Calu3 (cell line): ENCODE measurements at regions not wholly inside any gene's neighbourhood (a gene's known extent, or its start where the extent isn't known, plus 50 kb on each side); places are given as distances from the start of the nearest gene placed in this dataset.

Source experiments
- BruUV-seq: library from RNA; stranded (reverse); fragments of 400-500 nt; replicated peaks from 2 replicates; lab custom pipeline; 2021; lab: Mats Ljungman, UMichigan
- CTCF ChIA-PET: fragments of 300-600 bp; sonication (Branson Sonifier 250); formaldehyde crosslinking; loops from one replicate; lab custom pipeline; 2022; ENCODE audit warnings: antibody characterized with exemption; lab: Charles Lee
- DNase-seq: peaks from one replicate; pipeline ENCODE4 v3.0.0; 2022
- H3K27ac Mint-ChIP-seq: one replicate; pipeline ENCODE4 v1.8.0; 2022; ENCODE audit warnings: mixed read lengths; ENCODE audit not compliant: unreplicated experiment
- H3K27me3 Mint-ChIP-seq: one replicate; pipeline ENCODE4 v1.8.0; 2022; ENCODE audit warnings: mixed read lengths; ENCODE audit not compliant: unreplicated experiment
- H3K36me3 Mint-ChIP-seq: one replicate; pipeline ENCODE4 v1.8.0; 2022; ENCODE audit warnings: mild to moderate bottlenecking, moderate library complexity, mixed read lengths; ENCODE audit not compliant: insufficient read depth, unreplicated experiment
- H3K4me1 Mint-ChIP-seq: one replicate; pipeline ENCODE4 v1.8.0; 2022; ENCODE audit warnings: mild to moderate bottlenecking, low read depth, mixed read lengths; ENCODE audit not compliant: unreplicated experiment
- H3K4me3 Mint-ChIP-seq: one replicate; pipeline ENCODE4 v1.8.0; 2022; ENCODE audit warnings: mild to moderate bottlenecking, low read depth, moderate library complexity, mixed read lengths; ENCODE audit not compliant: unreplicated experiment
- H3K9me3 Mint-ChIP-seq: one replicate; pipeline ENCODE4 v1.8.0; 2022; ENCODE audit warnings: low read depth, mixed read lengths; ENCODE audit not compliant: unreplicated experiment
- intact Hi-C: fragments of 100-400 bp; cut with micrococcal nuclease; formaldehyde crosslinking; loops from one replicate; pipeline ENCODE4 v1.10.0; 2022; ENCODE audit not compliant: unreplicated experiment
- TF ChIP-seq, protein P1 (sequence below): fragments of 200-600 bp; IDR thresholded peaks from one replicate; pipeline ENCODE4 v1.8.0; 2022; ENCODE audit warnings: antibody characterized with exemption; ENCODE audit not compliant: unreplicated experiment

DNA sequence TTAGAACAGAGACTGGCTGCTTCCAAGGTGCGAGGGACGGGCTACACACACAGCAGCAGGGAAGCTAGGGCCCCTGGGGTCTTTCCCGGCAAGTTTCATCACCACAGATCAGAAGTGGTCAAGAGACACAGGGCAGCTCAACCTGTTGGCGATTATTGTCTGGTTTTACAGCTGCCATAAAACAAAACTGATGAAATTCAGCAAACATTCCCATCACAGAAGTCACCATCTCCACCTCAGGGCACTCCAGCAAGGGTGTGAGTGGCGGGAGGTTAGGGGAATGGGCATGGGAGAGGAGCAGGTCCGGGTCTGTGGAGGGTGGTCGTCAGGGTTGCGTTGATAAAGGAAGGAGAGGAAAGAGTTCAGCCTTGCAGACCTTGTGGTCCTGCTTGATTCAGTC lies 91.0 kb downstream of the PXDC1 start:
- Mint-ChIP-seq H3K4me3 (no peak overlapping the region), H3K36me3 (no peaks in the 10 kb centered on the region), H3K27ac (no peak overlapping the region), H3K27me3 (peaks cover 50% of the 10 kb centered on the region), H3K4me1 (no peaks in the 10 kb centered on the region), H3K9me3 (no peaks in the 10 kb centered on the region)
- no peak for DNase-seq
- no TSS peak for BruUV-seq
- TF ChIP-seq, protein P1, sequence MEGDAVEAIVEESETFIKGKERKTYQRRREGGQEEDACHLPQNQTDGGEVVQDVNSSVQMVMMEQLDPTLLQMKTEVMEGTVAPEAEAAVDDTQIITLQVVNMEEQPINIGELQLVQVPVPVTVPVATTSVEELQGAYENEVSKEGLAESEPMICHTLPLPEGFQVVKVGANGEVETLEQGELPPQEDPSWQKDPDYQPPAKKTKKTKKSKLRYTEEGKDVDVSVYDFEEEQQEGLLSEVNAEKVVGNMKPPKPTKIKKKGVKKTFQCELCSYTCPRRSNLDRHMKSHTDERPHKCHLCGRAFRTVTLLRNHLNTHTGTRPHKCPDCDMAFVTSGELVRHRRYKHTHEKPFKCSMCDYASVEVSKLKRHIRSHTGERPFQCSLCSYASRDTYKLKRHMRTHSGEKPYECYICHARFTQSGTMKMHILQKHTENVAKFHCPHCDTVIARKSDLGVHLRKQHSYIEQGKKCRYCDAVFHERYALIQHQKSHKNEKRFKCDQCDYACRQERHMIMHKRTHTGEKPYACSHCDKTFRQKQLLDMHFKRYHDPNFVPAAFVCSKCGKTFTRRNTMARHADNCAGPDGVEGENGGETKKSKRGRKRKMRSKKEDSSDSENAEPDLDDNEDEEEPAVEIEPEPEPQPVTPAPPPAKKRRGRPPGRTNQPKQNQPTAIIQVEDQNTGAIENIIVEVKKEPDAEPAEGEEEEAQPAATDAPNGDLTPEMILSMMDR: no peak
- CTCF ChIA-PET: no interaction called here
- intact Hi-C loops: no loop called here

DNA sequence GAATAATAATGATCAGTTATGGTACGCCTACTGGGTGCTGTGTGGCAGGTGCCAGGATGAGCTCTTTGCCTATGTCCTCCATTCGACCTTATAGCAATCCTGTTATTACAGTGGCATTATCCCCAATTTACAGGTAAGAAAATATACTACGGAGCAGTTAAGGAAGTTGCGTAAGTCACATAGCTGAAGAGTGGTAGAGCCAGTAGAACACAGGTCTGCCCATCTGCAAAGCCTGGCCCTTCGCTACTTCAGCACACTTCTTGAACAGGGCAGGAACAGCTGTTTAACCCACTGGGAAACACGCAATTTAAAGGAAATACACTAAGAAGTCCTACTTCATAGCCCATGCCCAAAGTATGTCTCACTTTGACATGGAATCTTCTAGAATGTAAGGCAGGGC lies 91.8 kb downstream of the PXDC1 start:
- H3K4me3 Mint-ChIP-seq: no peak overlapping the region
- no peaks in the 10 kb centered on the region for H3K9me3 Mint-ChIP-seq
- CTCF ChIA-PET: no interaction called here
- H3K27ac Mint-ChIP-seq: no peak overlapping the region
- no peak for DNase-seq
- TF ChIP-seq, protein P1: no peak
- H3K27me3 Mint-ChIP-seq: peaks cover 51% of the 10 kb centered on the region
- no peaks in the 10 kb centered on the region for H3K36me3 Mint-ChIP-seq
- H3K4me1 Mint-ChIP-seq: no peaks in the 10 kb centered on the region
- intact Hi-C loops: no loop called here
- BruUV-seq: no TSS peak

DNA sequence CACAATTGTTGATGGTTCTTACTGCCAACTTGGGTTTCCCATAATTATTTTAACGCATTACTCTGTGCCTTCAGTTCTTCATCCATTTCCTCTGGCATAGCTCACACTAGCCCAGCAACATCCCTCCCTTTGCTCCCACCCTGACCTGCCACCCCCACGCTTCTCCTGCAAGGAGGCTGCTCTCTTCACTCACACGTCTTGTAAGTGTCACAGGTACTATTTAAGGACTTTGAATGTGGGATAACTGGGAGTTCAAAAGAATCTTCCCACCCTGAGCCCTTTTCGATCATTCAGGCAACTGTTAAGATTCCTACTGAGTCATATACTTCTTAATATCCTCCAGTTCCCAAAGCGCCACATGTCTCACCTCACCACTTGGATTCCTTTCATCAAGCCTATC lies 95.4 kb downstream of the PXDC1 start:
- CTCF ChIA-PET: no interaction called here
- no TSS peak for BruUV-seq

DNA sequence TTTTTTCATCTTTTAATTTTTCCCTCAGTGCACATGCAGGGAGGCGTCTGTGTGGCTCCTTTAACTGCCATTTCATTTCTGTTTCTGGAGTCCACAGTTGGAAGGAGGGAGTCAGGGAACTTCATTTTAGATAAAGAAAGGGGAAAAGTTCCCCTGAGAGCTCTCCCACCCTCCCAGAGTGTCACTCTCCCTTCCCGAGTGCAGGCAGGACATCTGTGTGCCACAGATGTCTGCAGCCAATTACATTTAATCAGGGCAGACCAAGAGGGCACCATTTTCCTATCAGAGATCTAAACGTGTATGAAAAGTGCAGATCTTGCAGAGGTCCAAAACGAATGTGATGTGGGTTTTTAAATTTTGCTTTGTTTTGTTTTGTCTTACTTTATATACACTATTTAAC lies 96.6 kb downstream of the PXDC1 start:
- no TSS peak for BruUV-seq
- Mint-ChIP-seq H3K4me3 (no peak overlapping the region), H3K27ac (no peak overlapping the region), H3K9me3 (no peaks in the 10 kb centered on the region), H3K27me3 (peaks cover 69% of the 10 kb centered on the region), H3K4me1 (no peaks in the 10 kb centered on the region), H3K36me3 (no peaks in the 10 kb centered on the region)
- intact Hi-C loops: no loop called here
- no peak for DNase-seq
- CTCF ChIA-PET: no interaction called here
- TF ChIP-seq, protein P1: no peak

More for the DNA sequence above, 95.4 kb downstream of the PXDC1 start:
- H3K9me3 Mint-ChIP-seq: no peaks in the 10 kb centered on the region
- TF ChIP-seq, protein P1: no peak
- no peaks in the 10 kb centered on the region for H3K36me3 Mint-ChIP-seq
- H3K27ac Mint-ChIP-seq: no peak overlapping the region
- peaks cover 62% of the 10 kb centered on the region for H3K27me3 Mint-ChIP-seq
- intact Hi-C loops: no loop called here
- no peak for DNase-seq
- H3K4me1 Mint-ChIP-seq: no peaks in the 10 kb centered on the region
- H3K4me3 Mint-ChIP-seq: no peak overlapping the region
